ENCODE measurements at regions not wholly inside any gene's neighbourhood (a gene's known extent, or its start where the extent isn't known, plus 50 kb on each side); places are given as distances from the start of the nearest gene placed in this dataset.

- TF ChIP-seq MAX (IDR thresholded peaks at IDR 0.05) (no peak), GABPA (IDR thresholded peaks at IDR 0.05; ENCODE audit: borderline replicate concordance, insufficient read depth, low read length) (no peak), RNF2 (IDR thresholded peaks at IDR 0.05; ENCODE audit: borderline replicate concordance, low read depth, low read length, missing control alignments, poor library complexity, severe bottlenecking) (no peak)
Measured at GRCh38 chr11:80163011-80163410, 722.2 kb upstream of the TENM4 start.

Measured in H1 (cell line).